H9 (cell line): ENCODE measurements at regions not wholly inside any gene's neighbourhood (a gene's known extent, or its start where the extent isn't known, plus 50 kb on each side); places are given as distances from the start of the nearest gene placed in this dataset.

ENCODE experiments used
- DNase-seq: peaks from one replicate; pipeline ENCODE4 v3.0.0-alpha.2; 2017
- H2AFZ ChIP-seq: one replicate; pipeline ENCODE4 v1.6.1; 2013; ENCODE audit warnings: mild to moderate bottlenecking, low read length, control low read depth, moderate library complexity
- H2AK5ac ChIP-seq: 2 replicates; pipeline ENCODE4 v1.6.1; 2013; ENCODE audit warnings: low read length, control low read depth, mixed read lengths; ENCODE audit not compliant: insufficient read length
- H2BK120ac ChIP-seq: one replicate; pipeline ENCODE4 v1.6.1; 2013; ENCODE audit warnings: low read depth, mild to moderate bottlenecking, low read length, control low read depth, inconsistent platforms; ENCODE audit not compliant: poor library complexity, severe bottlenecking
- H2BK12ac ChIP-seq: 2 replicates; pipeline ENCODE4 v1.6.1; 2013; ENCODE audit warnings: low read length, control low read depth, mixed read lengths, low read depth; ENCODE audit not compliant: insufficient read length
- H2BK15ac ChIP-seq: 2 replicates; pipeline ENCODE4 v1.6.1; 2013; ENCODE audit warnings: low read depth, low read length, control low read depth
- H2BK20ac ChIP-seq: one replicate; pipeline ENCODE4 v1.6.1; 2013; ENCODE audit warnings: low read depth, mild to moderate bottlenecking, low read length, control low read depth, inconsistent platforms; ENCODE audit not compliant: poor library complexity, severe bottlenecking
- H2BK5ac ChIP-seq: 2 replicates; pipeline ENCODE4 v1.6.1; 2013; ENCODE audit warnings: low read length, control low read depth, mixed read lengths; ENCODE audit not compliant: insufficient read length
- H3K14ac ChIP-seq: 2 replicates; pipeline ENCODE4 v1.6.1; 2013; ENCODE audit warnings: low read length, control low read depth; ENCODE audit not compliant: insufficient read depth
- H3K18ac ChIP-seq: 2 replicates; pipeline ENCODE4 v1.6.1; 2013; ENCODE audit warnings: low read depth, mild to moderate bottlenecking, mixed read lengths, low read length, control low read depth; ENCODE audit not compliant: insufficient read length
- H3K23ac ChIP-seq: 2 replicates; pipeline ENCODE4 v1.6.1; 2013; ENCODE audit warnings: low read length, control low read depth, mixed read lengths, low read depth; ENCODE audit not compliant: insufficient read length
- H3K23me2 ChIP-seq: 2 replicates; pipeline ENCODE4 v1.6.1; 2013; ENCODE audit warnings: low read depth, mild to moderate bottlenecking, mixed read lengths, low read length, control low read depth; ENCODE audit not compliant: insufficient read length, poor library complexity, severe bottlenecking
- H3K27ac ChIP-seq: 2 replicates; pipeline ENCODE4 v1.5.1; 2013; ENCODE audit warnings: low read length, control low read depth, mixed read lengths, low read depth; ENCODE audit not compliant: insufficient read length
- H3K27me3 ChIP-seq: 2 replicates; pipeline ENCODE4 v1.6.1; 2013; ENCODE audit warnings: low read length, control low read depth, inconsistent platforms; ENCODE audit not compliant: insufficient read depth
- H3K4ac ChIP-seq: 2 replicates; pipeline ENCODE4 v1.6.1; 2013; ENCODE audit warnings: low read depth, mild to moderate bottlenecking, control low read depth, inconsistent platforms, low read length, moderate library complexity
- H3K4me1 ChIP-seq: 2 replicates; pipeline ENCODE4 v1.6.1; 2013; ENCODE audit warnings: low read length, control low read depth, inconsistent platforms; ENCODE audit not compliant: insufficient read depth
- H3K4me2 ChIP-seq: 2 replicates; pipeline ENCODE4 v1.6.1; 2013; ENCODE audit warnings: low read length, control low read depth, mixed read lengths; ENCODE audit not compliant: insufficient read length, insufficient read depth
- H3K56ac ChIP-seq: 2 replicates; pipeline ENCODE4 v1.6.1; 2013; ENCODE audit warnings: low read depth, mild to moderate bottlenecking, mixed read lengths, low read length, control low read depth; ENCODE audit not compliant: insufficient read length
- H3K79me1 ChIP-seq: 2 replicates; pipeline ENCODE4 v1.6.1; 2013; ENCODE audit warnings: low read depth, mild to moderate bottlenecking, moderate library complexity, low read length, control low read depth, inconsistent platforms; ENCODE audit not compliant: insufficient read depth, poor library complexity, severe bottlenecking
- H3K79me2 ChIP-seq: 2 replicates; pipeline ENCODE4 v1.6.1; 2013; ENCODE audit warnings: low read length, control low read depth, inconsistent platforms; ENCODE audit not compliant: insufficient read depth
- H3K9ac ChIP-seq: 2 replicates; pipeline ENCODE4 v1.6.1; 2013; ENCODE audit warnings: low read length, control low read depth, mixed read lengths; ENCODE audit not compliant: insufficient read length; ENCODE audit errors: extremely low read depth
- H3K9me3 ChIP-seq: one replicate; pipeline ENCODE4 v1.6.1; 2013; ENCODE audit warnings: low read depth, low read length, inconsistent platforms; ENCODE audit not compliant: control insufficient read depth
- H3T11ph ChIP-seq: one replicate; pipeline ENCODE4 v1.6.1; 2013; ENCODE audit warnings: mild to moderate bottlenecking, low read length, control low read depth, inconsistent platforms
- H4K20me1 ChIP-seq: one replicate; pipeline ENCODE4 v1.6.1; 2013; ENCODE audit not compliant: control insufficient read depth, insufficient read length, insufficient read depth
- H4K5ac ChIP-seq: 2 replicates; pipeline ENCODE4 v1.6.1; 2013; ENCODE audit warnings: low read depth, mild to moderate bottlenecking, mixed read lengths, low read length, control low read depth; ENCODE audit not compliant: insufficient read length
- H4K8ac ChIP-seq: replicated peaks from 2 replicates; pipeline ENCODE4 v1.6.1; 2013; ENCODE audit warnings: low read length, control low read depth, mixed read lengths, low read depth; ENCODE audit not compliant: insufficient read length
- H4K91ac ChIP-seq: 2 replicates; pipeline ENCODE4 v1.6.1; 2013; ENCODE audit warnings: low read depth, mild to moderate bottlenecking, moderate library complexity, mixed read lengths, low read length, control low read depth; ENCODE audit not compliant: insufficient read length
- H3K27ac Mint-ChIP-seq, 3 experiments: 2 replicates in 2 of 3; 3 replicates in 1 of 3; pipeline ENCODE4 v1.8.0; 2020 to 2021; ENCODE audit warnings: mixed read lengths in 3 of 3, mild to moderate bottlenecking in 1 of 3, moderate library complexity in 1 of 3
- H3K27me3 Mint-ChIP-seq: 2 replicates; pipeline ENCODE4 v1.8.0; 2021; ENCODE audit warnings: low read depth, mild to moderate bottlenecking, moderate library complexity, mixed read lengths
- H3K36me3 Mint-ChIP-seq, 3 experiments: 2 replicates in 2 of 3; 3 replicates in 1 of 3; pipeline ENCODE4 v1.8.0; 2020 to 2021; ENCODE audit warnings: low read depth in 3 of 3, mixed read lengths in 3 of 3; ENCODE audit not compliant: insufficient read depth in 1 of 3
- H3K4me1 Mint-ChIP-seq, 2 experiments: 2 replicates each; pipeline ENCODE4 v1.8.0; 2020; ENCODE audit warnings: mixed read lengths in 2 of 2
- H3K4me3 Mint-ChIP-seq, 2 experiments: 2 replicates in 1 of 2; 3 replicates in 1 of 2; pipeline ENCODE4 v1.8.0; 2020 to 2021; ENCODE audit warnings: mild to moderate bottlenecking in 2 of 2, mixed read lengths in 2 of 2, moderate library complexity in 1 of 2
- H3K9me3 Mint-ChIP-seq, 2 experiments: 2 replicates in 1 of 2; 3 replicates in 1 of 2; pipeline ENCODE4 v1.8.0; 2020; ENCODE audit warnings: mild to moderate bottlenecking in 2 of 2, mixed read lengths in 2 of 2, moderate library complexity in 1 of 2
- TF ChIP-seq, protein P1 (sequence below): fragments of 200-600 bp; sonication (generic); conservative IDR thresholded peaks from 3 replicates; pipeline ENCODE4 v1.8.0; 2021; ENCODE audit warnings: antibody characterized with exemption, mild to moderate bottlenecking

DNA sequence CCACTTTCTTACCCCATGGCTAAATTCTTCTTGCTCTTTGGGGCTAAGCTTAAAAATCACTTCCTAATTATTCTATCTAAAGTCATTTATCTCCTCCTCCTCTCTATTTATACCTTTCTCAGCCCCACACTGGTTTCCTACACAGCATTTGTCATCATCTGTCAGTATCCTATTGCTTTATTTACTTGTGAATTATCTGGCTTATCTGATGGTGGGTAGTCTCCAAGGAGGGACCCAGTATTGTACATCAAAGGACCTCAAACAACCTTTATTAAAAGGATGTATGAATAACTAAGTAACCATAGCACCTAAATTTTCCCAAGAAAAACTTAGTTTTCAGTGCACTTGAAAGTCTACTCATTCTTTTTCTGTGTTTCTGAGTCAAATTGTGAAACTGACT, 332.7 kb upstream of the SNX7 start:
- Histone ChIP-seq H2BK20ac (no peak overlapping the region), H3K27me3 (no peaks in the 10 kb centered on the region), H3K56ac (no peak overlapping the region), H2AK5ac (no peak overlapping the region), H3K79me2 (no peaks in the 10 kb centered on the region), H4K8ac (no peak overlapping the region), H3K9ac (no peak overlapping the region), H3K14ac (no peak overlapping the region), H3K23ac (no peak overlapping the region), H3T11ph (no peak overlapping the region), H4K5ac (no peak overlapping the region), H3K4ac (no peak overlapping the region), H3K23me2 (no peaks in the 10 kb centered on the region), H2BK5ac (no peak overlapping the region), H4K91ac (no peak overlapping the region), H3K4me2 (no peak overlapping the region), H2BK15ac (no peak overlapping the region), H2AFZ (no peak overlapping the region), H2BK120ac (no peak overlapping the region), H3K18ac (no peak overlapping the region), H3K4me1 (no peaks in the 10 kb centered on the region), H3K79me1 (no peaks in the 10 kb centered on the region), H3K9me3 (no peaks in the 10 kb centered on the region), H3K27ac (no peak overlapping the region), H4K20me1 (no peaks in the 10 kb centered on the region), H2BK12ac (no peak overlapping the region)
- DNase-seq: no peak
- TF ChIP-seq, protein P1, sequence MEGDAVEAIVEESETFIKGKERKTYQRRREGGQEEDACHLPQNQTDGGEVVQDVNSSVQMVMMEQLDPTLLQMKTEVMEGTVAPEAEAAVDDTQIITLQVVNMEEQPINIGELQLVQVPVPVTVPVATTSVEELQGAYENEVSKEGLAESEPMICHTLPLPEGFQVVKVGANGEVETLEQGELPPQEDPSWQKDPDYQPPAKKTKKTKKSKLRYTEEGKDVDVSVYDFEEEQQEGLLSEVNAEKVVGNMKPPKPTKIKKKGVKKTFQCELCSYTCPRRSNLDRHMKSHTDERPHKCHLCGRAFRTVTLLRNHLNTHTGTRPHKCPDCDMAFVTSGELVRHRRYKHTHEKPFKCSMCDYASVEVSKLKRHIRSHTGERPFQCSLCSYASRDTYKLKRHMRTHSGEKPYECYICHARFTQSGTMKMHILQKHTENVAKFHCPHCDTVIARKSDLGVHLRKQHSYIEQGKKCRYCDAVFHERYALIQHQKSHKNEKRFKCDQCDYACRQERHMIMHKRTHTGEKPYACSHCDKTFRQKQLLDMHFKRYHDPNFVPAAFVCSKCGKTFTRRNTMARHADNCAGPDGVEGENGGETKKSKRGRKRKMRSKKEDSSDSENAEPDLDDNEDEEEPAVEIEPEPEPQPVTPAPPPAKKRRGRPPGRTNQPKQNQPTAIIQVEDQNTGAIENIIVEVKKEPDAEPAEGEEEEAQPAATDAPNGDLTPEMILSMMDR: no peak
- Mint-ChIP-seq H3K9me3 (no peaks in the 10 kb centered on the region), H3K4me1 (peaks cover 7 to 8% of the 10 kb centered on the region in 2 experiments), H3K27me3 (no peaks in the 10 kb centered on the region; the same call in 1 of the 2 replicates), H3K4me3 (no peak overlapping the region), H3K36me3 (no peaks in the 10 kb centered on the region), H3K27ac (0 out of 7 replicates have a peak overlapping the region, but pooled peaks of 1 of the 3 experiments have one; percentile 13)
